GM21447 (cell line): ENCODE measurements at regions not wholly inside any gene's neighbourhood (a gene's known extent, or its start where the extent isn't known, plus 50 kb on each side); places are given as distances from the start of the nearest gene placed in this dataset.

ENCODE experiments used
- ATAC-seq: cut with Tn5 transposase; IDR thresholded peaks from one replicate; pipeline ENCODE4 v1.9.1; 2021; ENCODE audit not compliant: unreplicated experiment

GRCh38 chr3:193978030-193978429, 157.9 kb upstream of the HES1 start:
- no peak for ATAC-seq

- no peak for ATAC-seq
These were observed 157.5 kb upstream of the HES1 start for GRCh38 chr3:193978486-193978885.

- ATAC-seq, result no peak
These were observed 155.6 kb upstream of the HES1 start for GRCh38 chr3:193980326-193980725.

- ATAC-seq, result no peak
These were observed 155.0 kb upstream of the HES1 start for GRCh38 chr3:193980905-193981304.

- ATAC-seq, result no peak
These were observed 154.4 kb upstream of the HES1 start for GRCh38 chr3:193981504-193981903.

- no peak for ATAC-seq
These were observed 153.7 kb upstream of the HES1 start for GRCh38 chr3:193982258-193982659.

- ATAC-seq, result no peak
These were observed 151.8 kb upstream of the HES1 start for GRCh38 chr3:193983846-193984818.

GRCh38 chr3:193984876-193985275, 151.1 kb upstream of the HES1 start:
- no peak for ATAC-seq

GRCh38 chr3:193987186-193987585, 148.8 kb upstream of the HES1 start:
- ATAC-seq, result no peak

- ATAC-seq, result no peak
These were observed 146.8 kb upstream of the HES1 start for GRCh38 chr3:193989186-193989585.

GRCh38 chr3:193991666-193992424, 144.1 kb upstream of the HES1 start:
- ATAC-seq, result no peak

GRCh38 chr3:193992425-193993037, 143.4 kb upstream of the HES1 start:
- no peak for ATAC-seq

GRCh38 chr3:193996221-193996620, 139.7 kb upstream of the HES1 start:
- no peak for ATAC-seq

- ATAC-seq, result no peak
These were observed 139.3 kb upstream of the HES1 start for GRCh38 chr3:193996641-193997089.

GRCh38 chr3:193997228-193998122, 138.5 kb upstream of the HES1 start:
- ATAC-seq, result no peak

GRCh38 chr3:193998123-193998448, 137.9 kb upstream of the HES1 start:
- no peak for ATAC-seq

GRCh38 chr3:193998628-193999195, 137.2 kb upstream of the HES1 start:
- no peak for ATAC-seq

- ATAC-seq, result no peak
These were observed 135.8 kb upstream of the HES1 start for GRCh38 chr3:194000100-194000499.

- no peak for ATAC-seq
These were observed 135.2 kb upstream of the HES1 start for GRCh38 chr3:194000712-194001111.

- no peak for ATAC-seq
These were observed 134.1 kb upstream of the HES1 start for GRCh38 chr3:194001728-194002459.
